IMR-90 (cell line): ENCODE measurements at regions not wholly inside any gene's neighbourhood (a gene's known extent, or its start where the extent isn't known, plus 50 kb on each side); places are given as distances from the start of the nearest gene placed in this dataset.

Experiments
- ATAC-seq: fragments of 200-7000 bp; cut with Tn5 transposase; 2 replicates; pipeline ENCODE4 v1.9.1; 2020; ENCODE audit warnings: low read depth, mild to moderate bottlenecking, moderate library complexity
- BruUV-seq: library from RNA; stranded (reverse); fragments of 400-500 nt; replicated peaks from 2 replicates; lab custom pipeline; 2021; lab: Mats Ljungman, UMichigan
- CTCF ChIA-PET: fragments of 300-600 bp; formaldehyde crosslinking; extraction: SDS; loops from one replicate; lab custom pipeline; 2021; ENCODE audit warnings: antibody characterized with exemption; lab: Yijun Ruan, JAX
- POLR2A ChIA-PET: fragments of 300-600 bp; sonication (Branson Sonifier 250); formaldehyde crosslinking; loops from one replicate; lab custom pipeline; 2022; ENCODE audit warnings: antibody characterized with exemption; ENCODE audit not compliant: unreplicated experiment; lab: Charles Lee
- DNase-seq: peaks from one replicate; pipeline ENCODE4 v3.0.0; 2013
- H2AFZ ChIP-seq: replicated peaks from 2 replicates; pipeline ENCODE3; 2013; ENCODE audit warnings: low read length, mild to moderate bottlenecking; ENCODE audit not compliant: poor library complexity
- H2AK5ac ChIP-seq: 2 replicates; pipeline ENCODE4 v1.6.1; 2013; ENCODE audit warnings: low read depth, low read length, inconsistent platforms
- H2AK9ac ChIP-seq: replicated peaks from 2 replicates; pipeline ENCODE3; 2013; ENCODE audit warnings: mild to moderate bottlenecking, low read depth, low read length, moderate library complexity; ENCODE audit not compliant: poor library complexity
- H2BK120ac ChIP-seq: 2 replicates; pipeline ENCODE4 v1.6.1; 2013; ENCODE audit warnings: low read depth, low read length, inconsistent platforms
- H2BK15ac ChIP-seq: 3 replicates; pipeline ENCODE4 v1.6.1; 2013; ENCODE audit warnings: low read depth, low read length, inconsistent platforms
- H2BK20ac ChIP-seq: 2 replicates; pipeline ENCODE4 v1.6.1; 2013; ENCODE audit warnings: low read depth, mild to moderate bottlenecking, inconsistent platforms, low read length, moderate library complexity
- H2BK5ac ChIP-seq: 2 replicates; pipeline ENCODE4 v1.6.1; 2013; ENCODE audit warnings: mild to moderate bottlenecking, low read depth, low read length, inconsistent platforms; ENCODE audit not compliant: poor library complexity, severe bottlenecking
- H3K14ac ChIP-seq: replicated peaks from 2 replicates; pipeline ENCODE4 v1.6.1; 2013; ENCODE audit warnings: low read depth, low read length, inconsistent platforms
- H3K18ac ChIP-seq: 2 replicates; pipeline ENCODE4 v1.6.1; 2013; ENCODE audit warnings: low read depth, low read length, control low read depth
- H3K23ac ChIP-seq: 2 replicates; pipeline ENCODE4 v1.6.1; 2013; ENCODE audit warnings: low read depth, low read length, inconsistent platforms
- H3K27ac ChIP-seq: 2 replicates; pipeline ENCODE4 v1.5.1; 2013; ENCODE audit warnings: mild to moderate bottlenecking, control low read depth, low read length; ENCODE audit not compliant: insufficient read depth
- H3K27me3 ChIP-seq: 2 replicates; pipeline ENCODE4 v1.6.1; 2013; ENCODE audit warnings: low read length; ENCODE audit not compliant: control insufficient read depth, insufficient read depth
- H3K36me3 ChIP-seq: 2 replicates; pipeline ENCODE4 v1.6.1; 2013; ENCODE audit warnings: low read length, mixed read lengths; ENCODE audit not compliant: control insufficient read depth, insufficient read depth
- H3K4ac ChIP-seq: 2 replicates; pipeline ENCODE4 v1.6.1; 2013; ENCODE audit warnings: low read depth, low read length, inconsistent platforms
- H3K4me1 ChIP-seq: 2 replicates; pipeline ENCODE4 v1.6.1; 2013; ENCODE audit warnings: low read length, mixed read lengths; ENCODE audit not compliant: control insufficient read depth, insufficient read depth
- H3K4me2 ChIP-seq: 2 replicates; pipeline ENCODE4 v1.6.1; 2013; ENCODE audit warnings: low read depth, mild to moderate bottlenecking, control low read depth, low read length, moderate library complexity
- H3K4me3 ChIP-seq: 2 replicates; pipeline ENCODE4 v1.5.1; 2013; ENCODE audit warnings: low read depth, mild to moderate bottlenecking, control low read depth, low read length, moderate library complexity; ENCODE audit not compliant: insufficient read depth
- H3K56ac ChIP-seq: 2 replicates; pipeline ENCODE4 v1.6.1; 2013; ENCODE audit warnings: low read length, inconsistent platforms; ENCODE audit not compliant: insufficient read depth; ENCODE audit errors: extremely low read depth
- H3K79me1 ChIP-seq, 2 experiments: 2 replicates each; pipeline ENCODE4 v1.6.1; 2013; ENCODE audit warnings: low read length in 2 of 2, inconsistent platforms in 1 of 2, low read depth in 1 of 2
- H3K9ac ChIP-seq: 2 replicates; pipeline ENCODE4 v1.6.1; 2013; ENCODE audit warnings: low read depth, low read length, control low read depth
- H3K9me1 ChIP-seq: 2 replicates; pipeline ENCODE4 v1.6.1; 2013; ENCODE audit warnings: low read length, inconsistent platforms; ENCODE audit not compliant: insufficient read depth
- H3K9me3 ChIP-seq: 2 replicates; pipeline ENCODE4 v1.6.1; 2013; ENCODE audit warnings: low read length; ENCODE audit not compliant: control insufficient read depth, insufficient read depth
- H4K20me1 ChIP-seq: 2 replicates; pipeline ENCODE4 v1.6.1; 2013; ENCODE audit warnings: low read length, inconsistent platforms; ENCODE audit not compliant: insufficient read depth
- H4K5ac ChIP-seq: 2 replicates; pipeline ENCODE4 v1.6.1; 2013; ENCODE audit warnings: mild to moderate bottlenecking, low read depth, low read length, control low read depth
- H4K8ac ChIP-seq, 2 experiments: 2 replicates each; pipeline ENCODE4 v1.6.1; 2013; ENCODE audit warnings: low read depth in 2 of 2, low read length in 2 of 2, control low read depth in 1 of 2, inconsistent platforms in 1 of 2
- H4K91ac ChIP-seq: 2 replicates; pipeline ENCODE4 v1.6.1; 2013; ENCODE audit warnings: low read depth, low read length, inconsistent platforms; ENCODE audit not compliant: insufficient read depth
- BHLHE40 ChIP-seq: fragments of 150-350 bp; IDR thresholded peaks from 2 replicates; pipeline ENCODE4 v1.6.1; 2016; ENCODE audit warnings: mild to moderate bottlenecking, low read depth, low read length
- CEBPB ChIP-seq: IDR thresholded peaks from 2 replicates; pipeline ENCODE4 v1.6.1; 2012; ENCODE audit warnings: low read depth, low read length, improper control_type of control experiment
- CHD1 ChIP-seq: IDR thresholded peaks from 2 replicates; pipeline ENCODE4 v1.6.1; 2012; ENCODE audit warnings: low read depth, low read length, improper control_type of control experiment
- FOS ChIP-seq: fragments of 150-350 bp; IDR thresholded peaks from 2 replicates; pipeline ENCODE4 v1.6.1; 2016; ENCODE audit warnings: low read depth, low read length
- MAFK ChIP-seq: IDR thresholded peaks from 2 replicates; pipeline ENCODE4 v1.6.1; 2012; ENCODE audit warnings: low read depth, low read length, improper control_type of control experiment
- MAZ ChIP-seq: IDR thresholded peaks from 2 replicates; pipeline ENCODE4 v1.6.1; 2012; ENCODE audit warnings: low read depth, mild to moderate bottlenecking, low read length, improper control_type of control experiment, moderate library complexity, borderline replicate concordance
- MXI1 ChIP-seq: IDR thresholded peaks from 2 replicates; pipeline ENCODE4 v1.6.1; 2012; ENCODE audit warnings: low read depth, mild to moderate bottlenecking, low read length, moderate library complexity, borderline replicate concordance
- NFE2L2 ChIP-seq: fragments of 150-350 bp; IDR thresholded peaks from 2 replicates; pipeline ENCODE4 v1.6.1; 2016; ENCODE audit warnings: low read depth, mild to moderate bottlenecking, low read length
- POLR2A ChIP-seq: IDR thresholded peaks from 2 replicates; pipeline ENCODE4 v1.6.1; 2012; ENCODE audit warnings: mild to moderate bottlenecking, low read depth, low read length
- RAD21 ChIP-seq: IDR thresholded peaks from 2 replicates; pipeline ENCODE4 v1.6.1; 2012; ENCODE audit warnings: low read length, improper control_type of control experiment
- RCOR1 ChIP-seq: IDR thresholded peaks from 2 replicates; pipeline ENCODE4 v1.6.1; 2012; ENCODE audit warnings: mild to moderate bottlenecking, low read length, improper control_type of control experiment; ENCODE audit not compliant: insufficient replicate concordance
- RFX5 ChIP-seq: IDR thresholded peaks from 2 replicates; pipeline ENCODE4 v1.8.0; 2012; ENCODE audit warnings: low read depth, mild to moderate bottlenecking, low read length, moderate library complexity
- SMC3 ChIP-seq: fragments of 150-350 bp; IDR thresholded peaks from 2 replicates; pipeline ENCODE4 v1.6.1; 2016; ENCODE audit warnings: low read depth, mild to moderate bottlenecking, antibody characterized with exemption, low read length, moderate library complexity
- WGBS, 2 experiments: methylation state at CpG; one replicate each; pipeline versions ENCODE4 v1.1.5 to v1.1.7; 2013; ENCODE audit warnings: missing lambda C conversion rate in 2 of 2; ENCODE audit not compliant: insufficient read length in 1 of 2; ENCODE audit errors: extremely low coverage in 2 of 2; 5-methylcytosine and 5-hydroxymethylcytosine counted together
- dilution Hi-C: fragments of 300-500 bp; cut with HindIII; formaldehyde crosslinking; loops from one replicate; pipeline ENCODE4 v1.14.3; 2018; ENCODE audit warnings: low sequenced_read_pairs; ENCODE audit not compliant: unreplicated experiment
- in situ Hi-C: fragments of 300-500 bp; cut with MboI; formaldehyde crosslinking; loops from 3 replicates; pipeline ENCODE4 v1.14.3; 2019; ENCODE audit warnings: low sequenced_read_pairs, inconsistent platforms, mixed read lengths
- intact Hi-C: fragments of 100-400 bp; cut with micrococcal nuclease; formaldehyde crosslinking; loops from 2 replicates; pipeline ENCODE4 v1.10.0; 2022
- TF ChIP-seq, protein P1 (sequence below): fragments of 150-350 bp; IDR thresholded peaks from 2 replicates; pipeline ENCODE4 v1.6.1; 2017; ENCODE audit warnings: mild to moderate bottlenecking, antibody characterized with exemption, low read length, low read depth
- TF ChIP-seq, protein P2 (sequence below): conservative IDR thresholded peaks from 2 replicates; pipeline ENCODE4 v1.5.1; 2012; ENCODE audit warnings: mild to moderate bottlenecking, low read depth, low read length, improper control_type of control experiment
- TF ChIP-seq, protein P3 (sequence below): fragments of 150-350 bp; IDR thresholded peaks from 2 replicates; pipeline ENCODE4 v1.6.1; 2016; ENCODE audit warnings: low read depth, mild to moderate bottlenecking, low read length, moderate library complexity, borderline replicate concordance

DNA sequence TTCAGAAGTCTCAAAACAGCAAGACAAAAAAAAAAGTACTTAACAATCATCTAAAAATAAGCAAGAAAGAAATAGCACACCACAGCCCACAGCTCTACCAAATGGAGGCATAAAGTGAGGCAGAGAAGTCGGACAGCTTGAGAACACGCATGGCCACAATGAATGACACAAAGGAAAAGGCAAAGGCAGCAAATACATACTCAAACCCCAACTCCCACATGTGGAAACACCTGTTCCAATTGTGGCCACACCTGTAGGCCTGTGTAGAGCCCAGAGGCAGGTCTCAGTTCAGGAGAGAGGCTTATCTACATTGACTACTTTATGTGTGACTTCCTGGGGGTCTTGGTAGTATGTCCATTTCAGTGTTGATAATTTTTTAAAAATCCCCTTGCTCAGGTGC is 543.5 kb downstream of the LMO4 start:
- intact Hi-C loops = no loop called here
- no peaks in the 10 kb centered on the region for H3K9me1 ChIP-seq
- H2BK5ac ChIP-seq = no peak overlapping the region
- dilution Hi-C loops = no loop called here
- H3K14ac ChIP-seq = no peak overlapping the region
- no peak overlapping the region for H3K23ac ChIP-seq
- no peaks in the 10 kb centered on the region for H3K4me1 ChIP-seq
- no peak overlapping the region for H3K27ac ChIP-seq
- H2BK20ac ChIP-seq = no peak overlapping the region
- H3K4ac ChIP-seq = no peak overlapping the region
- no TSS peak for BruUV-seq
- WGBS, 2 experiments = no CpG with 5 or more reads among the region's 2 CpGs
- no peak overlapping the region for H3K4me3 ChIP-seq
- no peak overlapping the region for H4K91ac ChIP-seq
- in situ Hi-C loops = no loop called here
- H2BK120ac ChIP-seq = no peak overlapping the region
- peak overlapping the region; percentile 41 for H2AFZ ChIP-seq
- POLR2A ChIA-PET = no interaction called here
- no peak for ATAC-seq
- TF ChIP-seq RCOR1 = no peak
- TF ChIP-seq, protein P1, sequence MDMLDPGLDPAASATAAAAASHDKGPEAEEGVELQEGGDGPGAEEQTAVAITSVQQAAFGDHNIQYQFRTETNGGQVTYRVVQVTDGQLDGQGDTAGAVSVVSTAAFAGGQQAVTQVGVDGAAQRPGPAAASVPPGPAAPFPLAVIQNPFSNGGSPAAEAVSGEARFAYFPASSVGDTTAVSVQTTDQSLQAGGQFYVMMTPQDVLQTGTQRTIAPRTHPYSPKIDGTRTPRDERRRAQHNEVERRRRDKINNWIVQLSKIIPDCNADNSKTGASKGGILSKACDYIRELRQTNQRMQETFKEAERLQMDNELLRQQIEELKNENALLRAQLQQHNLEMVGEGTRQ = no peak
- no peak for TF ChIP-seq MXI1
- no peak for TF ChIP-seq CEBPB
- TF ChIP-seq, protein P2, sequence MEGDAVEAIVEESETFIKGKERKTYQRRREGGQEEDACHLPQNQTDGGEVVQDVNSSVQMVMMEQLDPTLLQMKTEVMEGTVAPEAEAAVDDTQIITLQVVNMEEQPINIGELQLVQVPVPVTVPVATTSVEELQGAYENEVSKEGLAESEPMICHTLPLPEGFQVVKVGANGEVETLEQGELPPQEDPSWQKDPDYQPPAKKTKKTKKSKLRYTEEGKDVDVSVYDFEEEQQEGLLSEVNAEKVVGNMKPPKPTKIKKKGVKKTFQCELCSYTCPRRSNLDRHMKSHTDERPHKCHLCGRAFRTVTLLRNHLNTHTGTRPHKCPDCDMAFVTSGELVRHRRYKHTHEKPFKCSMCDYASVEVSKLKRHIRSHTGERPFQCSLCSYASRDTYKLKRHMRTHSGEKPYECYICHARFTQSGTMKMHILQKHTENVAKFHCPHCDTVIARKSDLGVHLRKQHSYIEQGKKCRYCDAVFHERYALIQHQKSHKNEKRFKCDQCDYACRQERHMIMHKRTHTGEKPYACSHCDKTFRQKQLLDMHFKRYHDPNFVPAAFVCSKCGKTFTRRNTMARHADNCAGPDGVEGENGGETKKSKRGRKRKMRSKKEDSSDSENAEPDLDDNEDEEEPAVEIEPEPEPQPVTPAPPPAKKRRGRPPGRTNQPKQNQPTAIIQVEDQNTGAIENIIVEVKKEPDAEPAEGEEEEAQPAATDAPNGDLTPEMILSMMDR = no peak
- TF ChIP-seq, protein P3, sequence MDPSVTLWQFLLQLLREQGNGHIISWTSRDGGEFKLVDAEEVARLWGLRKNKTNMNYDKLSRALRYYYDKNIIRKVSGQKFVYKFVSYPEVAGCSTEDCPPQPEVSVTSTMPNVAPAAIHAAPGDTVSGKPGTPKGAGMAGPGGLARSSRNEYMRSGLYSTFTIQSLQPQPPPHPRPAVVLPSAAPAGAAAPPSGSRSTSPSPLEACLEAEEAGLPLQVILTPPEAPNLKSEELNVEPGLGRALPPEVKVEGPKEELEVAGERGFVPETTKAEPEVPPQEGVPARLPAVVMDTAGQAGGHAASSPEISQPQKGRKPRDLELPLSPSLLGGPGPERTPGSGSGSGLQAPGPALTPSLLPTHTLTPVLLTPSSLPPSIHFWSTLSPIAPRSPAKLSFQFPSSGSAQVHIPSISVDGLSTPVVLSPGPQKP = no peak
- no peak for TF ChIP-seq BHLHE40
- TF ChIP-seq NFE2L2 = no peak
- no peak for TF ChIP-seq RAD21
- no peak for TF ChIP-seq POLR2A
- TF ChIP-seq RFX5 = no peak
- no peak for TF ChIP-seq FOS
- no peak for TF ChIP-seq CHD1
- no peak for TF ChIP-seq SMC3
- TF ChIP-seq MAFK = no peak
- no peak for TF ChIP-seq MAZ
- H3K9ac ChIP-seq = no peak overlapping the region
- no peak overlapping the region for H4K8ac ChIP-seq
- H4K20me1 ChIP-seq = no peaks in the 10 kb centered on the region
- H2AK5ac ChIP-seq = no peak overlapping the region
- no peak overlapping the region for H3K4me2 ChIP-seq
- CTCF ChIA-PET = no interaction called here
- DNase-seq = no peak
- H4K5ac ChIP-seq = no peak overlapping the region
- H2BK15ac ChIP-seq = no peak overlapping the region
- H3K36me3 ChIP-seq = no peaks in the 10 kb centered on the region
- no peaks in the 10 kb centered on the region for H3K79me1 ChIP-seq
- H3K27me3 ChIP-seq = no peaks in the 10 kb centered on the region
- H3K18ac ChIP-seq = no peak overlapping the region
- no peak overlapping the region for H2AK9ac ChIP-seq
- no peaks in the 10 kb centered on the region for H3K9me3 ChIP-seq
- H3K56ac ChIP-seq = no peak overlapping the region
